ENCODE measurements at regions not wholly inside any gene's neighbourhood (a gene's known extent, or its start where the extent isn't known, plus 50 kb on each side); places are given as distances from the start of the nearest gene placed in this dataset.

DNA sequence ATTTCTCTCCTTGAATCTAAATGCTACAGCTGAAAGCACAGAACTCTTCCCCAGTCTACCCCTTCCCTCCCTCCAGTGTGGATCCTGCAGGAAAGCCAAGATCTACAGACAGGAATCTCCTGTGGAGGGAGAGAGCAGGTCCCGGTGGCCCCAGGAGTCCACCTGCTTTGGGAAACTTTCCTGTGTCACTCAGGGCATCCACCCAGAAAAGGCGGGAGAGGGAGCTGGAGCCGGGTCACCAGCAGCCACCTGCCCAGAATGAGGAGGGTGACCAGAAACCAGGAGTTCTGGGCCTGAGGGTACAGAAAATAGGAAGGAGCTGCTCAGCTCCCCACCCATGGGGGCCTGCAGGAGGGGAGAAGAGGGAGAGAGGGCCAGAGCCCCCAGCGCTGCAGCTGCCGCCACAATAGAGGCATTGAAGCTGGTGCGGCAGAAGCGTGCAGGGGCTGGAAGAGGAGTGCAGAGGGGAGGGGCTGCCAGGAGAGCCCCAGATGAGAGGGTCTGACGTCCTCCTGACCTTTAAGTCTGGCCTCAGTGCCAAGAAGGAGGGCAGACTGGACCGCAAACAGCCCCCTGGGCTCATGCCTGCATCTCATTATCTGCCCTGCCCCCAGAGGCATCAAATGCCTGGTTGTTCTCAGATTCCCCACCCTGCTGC is 56.3 kb upstream of the TMEM72 start:
- TF ChIP-seq, protein P1, sequence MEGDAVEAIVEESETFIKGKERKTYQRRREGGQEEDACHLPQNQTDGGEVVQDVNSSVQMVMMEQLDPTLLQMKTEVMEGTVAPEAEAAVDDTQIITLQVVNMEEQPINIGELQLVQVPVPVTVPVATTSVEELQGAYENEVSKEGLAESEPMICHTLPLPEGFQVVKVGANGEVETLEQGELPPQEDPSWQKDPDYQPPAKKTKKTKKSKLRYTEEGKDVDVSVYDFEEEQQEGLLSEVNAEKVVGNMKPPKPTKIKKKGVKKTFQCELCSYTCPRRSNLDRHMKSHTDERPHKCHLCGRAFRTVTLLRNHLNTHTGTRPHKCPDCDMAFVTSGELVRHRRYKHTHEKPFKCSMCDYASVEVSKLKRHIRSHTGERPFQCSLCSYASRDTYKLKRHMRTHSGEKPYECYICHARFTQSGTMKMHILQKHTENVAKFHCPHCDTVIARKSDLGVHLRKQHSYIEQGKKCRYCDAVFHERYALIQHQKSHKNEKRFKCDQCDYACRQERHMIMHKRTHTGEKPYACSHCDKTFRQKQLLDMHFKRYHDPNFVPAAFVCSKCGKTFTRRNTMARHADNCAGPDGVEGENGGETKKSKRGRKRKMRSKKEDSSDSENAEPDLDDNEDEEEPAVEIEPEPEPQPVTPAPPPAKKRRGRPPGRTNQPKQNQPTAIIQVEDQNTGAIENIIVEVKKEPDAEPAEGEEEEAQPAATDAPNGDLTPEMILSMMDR (conservative IDR thresholded peaks at IDR 0.05 in 1 of 2, IDR thresholded peaks at IDR 0.05 in 1 of 2; ENCODE audit: low read depth in 1 of 2, low read length in 2 of 2), result no peak
- no peak for TF ChIP-seq EZH2 (IDR thresholded peaks at IDR 0.05; ENCODE audit: low read length, missing control alignments)
